MM.1S (cell line): ENCODE measurements at regions not wholly inside any gene's neighbourhood (a gene's known extent, or its start where the extent isn't known, plus 50 kb on each side); places are given as distances from the start of the nearest gene placed in this dataset.

Source experiments
- DNase-seq: peaks from one replicate; pipeline ENCODE4 v3.0.0-alpha.2; 2015
- H2AFZ ChIP-seq: fragments of 300-600 bp; sonication (generic); 2 replicates; pipeline ENCODE4 v1.6.0; 2016; ENCODE audit warnings: antibody characterized with exemption, low read length
- H3F3A ChIP-seq: fragments of 300-600 bp; sonication (generic); 2 replicates; pipeline ENCODE4 v1.6.1; 2016; ENCODE audit warnings: mild to moderate bottlenecking, antibody characterized with exemption, low read length, moderate library complexity, mixed read lengths; ENCODE audit not compliant: insufficient read depth
- H3K27ac ChIP-seq: fragments of 300-600 bp; sonication (generic); 2 replicates; pipeline ENCODE4 v1.5.1; 2016; ENCODE audit warnings: mild to moderate bottlenecking, low read length
- H3K27me3 ChIP-seq: fragments of 300-600 bp; sonication (generic); replicated peaks from 2 replicates; pipeline ENCODE4 v1.6.0; 2016; ENCODE audit warnings: low read length; ENCODE audit not compliant: insufficient read depth
- H3K36me3 ChIP-seq: fragments of 300-600 bp; sonication (generic); replicated peaks from 2 replicates; pipeline ENCODE4 v1.6.1; 2016; ENCODE audit warnings: mild to moderate bottlenecking, low read length, mixed read lengths; ENCODE audit not compliant: insufficient read depth
- H3K4me1 ChIP-seq: fragments of 300-600 bp; sonication (generic); 2 replicates; pipeline ENCODE4 v1.6.1; 2016; ENCODE audit warnings: low read length, mixed read lengths
- H3K4me2 ChIP-seq: fragments of 300-600 bp; sonication (generic); 2 replicates; pipeline ENCODE4 v1.6.0; 2016; ENCODE audit warnings: low read depth, low read length
- H3K4me3 ChIP-seq: fragments of 300-600 bp; sonication (generic); 2 replicates; pipeline ENCODE4 v1.5.1; 2016; ENCODE audit warnings: low read length, mixed read lengths
- H3K79me2 ChIP-seq: fragments of 300-600 bp; sonication (generic); 2 replicates; pipeline ENCODE4 v1.6.1; 2016; ENCODE audit warnings: mixed run types, low read length, mixed read lengths
- H3K9ac ChIP-seq: fragments of 300-600 bp; sonication (generic); 2 replicates; pipeline ENCODE4 v1.6.1; 2016; ENCODE audit warnings: low read length, mixed read lengths
- H3K9me2 ChIP-seq: fragments of 300-600 bp; sonication (generic); replicated peaks from 2 replicates; pipeline ENCODE4 v1.6.1; 2016; ENCODE audit warnings: mild to moderate bottlenecking, low read length, mixed read lengths; ENCODE audit not compliant: insufficient read depth
- H3K9me3 ChIP-seq: fragments of 300-600 bp; sonication (generic); replicated peaks from 2 replicates; pipeline ENCODE4 v1.6.1; 2016; ENCODE audit warnings: mild to moderate bottlenecking, low read length, mixed read lengths; ENCODE audit not compliant: insufficient read depth
- H4K20me1 ChIP-seq: fragments of 300-600 bp; sonication (generic); 2 replicates; pipeline ENCODE4 v1.6.1; 2016; ENCODE audit warnings: mild to moderate bottlenecking, low read length, moderate library complexity, mixed read lengths; ENCODE audit not compliant: insufficient read depth
- CTCF ChIP-seq: fragments of 300-600 bp; sonication (generic); IDR thresholded peaks from 2 replicates; pipeline ENCODE4 v1.5.1; 2016; ENCODE audit warnings: antibody characterized with exemption, low read length, mixed read lengths
- EZH2 ChIP-seq: fragments of 300-600 bp; sonication (generic); optimal IDR thresholded peaks from 2 replicates; pipeline ENCODE3; 2017; ENCODE audit warnings: low read depth, mild to moderate bottlenecking, antibody characterized with exemption, low read length, mixed read lengths
- EZH2phosphoT487 ChIP-seq: fragments of 300-600 bp; sonication (generic); IDR thresholded peaks from 2 replicates; pipeline ENCODE4 v1.6.1; 2018; ENCODE audit warnings: antibody characterized with exemption, low read length

- no peaks in the 10 kb centered on the region for H3K9me3 ChIP-seq
- H3F3A ChIP-seq, result no peaks in the 10 kb centered on the region
- H2AFZ ChIP-seq, result no peak overlapping the region
- H3K4me2 ChIP-seq, result no peak overlapping the region
- H3K79me2 ChIP-seq, result no peaks in the 10 kb centered on the region
- TF ChIP-seq EZH2 (no peak), CTCF (no peak), EZH2phosphoT487 (no peak)
- H3K27ac ChIP-seq, result no peak overlapping the region
- H3K9ac ChIP-seq, result no peak overlapping the region
- H4K20me1 ChIP-seq, result no peaks in the 10 kb centered on the region
- no peaks in the 10 kb centered on the region for H3K27me3 ChIP-seq
- H3K4me3 ChIP-seq, result no peak overlapping the region
- no peaks in the 10 kb centered on the region for H3K4me1 ChIP-seq
- no peaks in the 10 kb centered on the region for H3K36me3 ChIP-seq
- H3K9me2 ChIP-seq, result no peaks in the 10 kb centered on the region
- no peak for DNase-seq
Measured at GRCh38 chr6:79783670-79784394, 152.7 kb downstream of the SH3BGRL2 start.

GRCh38 chr6:79782792-79783580, 151.9 kb downstream of the SH3BGRL2 start:
- no peak for DNase-seq
- no peaks in the 10 kb centered on the region for H4K20me1 ChIP-seq
- H3K36me3 ChIP-seq, result no peaks in the 10 kb centered on the region
- H3K27me3 ChIP-seq, result no peaks in the 10 kb centered on the region
- no peak overlapping the region for H3K27ac ChIP-seq
- H3K79me2 ChIP-seq, result no peaks in the 10 kb centered on the region
- H3K4me3 ChIP-seq, result no peak overlapping the region
- TF ChIP-seq EZH2 (no peak), CTCF (no peak), EZH2phosphoT487 (no peak)
- H3K9me2 ChIP-seq, result no peaks in the 10 kb centered on the region
- H3K9me3 ChIP-seq, result no peaks in the 10 kb centered on the region
- H3K9ac ChIP-seq, result no peak overlapping the region
- no peak overlapping the region for H3K4me2 ChIP-seq
- H2AFZ ChIP-seq, result no peak overlapping the region
- peaks cover 4% of the 10 kb centered on the region; the same call in 1 of the 2 replicates for H3K4me1 ChIP-seq
- H3F3A ChIP-seq, result no peaks in the 10 kb centered on the region

GRCh38 chr6:79781916-79782315, 150.8 kb downstream of the SH3BGRL2 start:
- Histone ChIP-seq H3K36me3 (no peaks in the 10 kb centered on the region), H4K20me1 (no peaks in the 10 kb centered on the region), H3K4me2 (no peak overlapping the region), H3K9ac (no peak overlapping the region), H3F3A (no peaks in the 10 kb centered on the region), H3K27me3 (no peaks in the 10 kb centered on the region), H2AFZ (no peak overlapping the region), H3K79me2 (no peaks in the 10 kb centered on the region), H3K27ac (no peak overlapping the region), H3K4me1 (peaks cover 4% of the 10 kb centered on the region; the same call in 1 of the 2 replicates), H3K9me3 (no peaks in the 10 kb centered on the region), H3K9me2 (no peaks in the 10 kb centered on the region), H3K4me3 (no peak overlapping the region)
- no peak for TF ChIP-seq EZH2phosphoT487
- TF ChIP-seq EZH2, result no peak
- TF ChIP-seq CTCF, result no peak
- DNase-seq, result no peak
